TTC549 (cell line): ENCODE measurements at regions not wholly inside any gene's neighbourhood (a gene's known extent, or its start where the extent isn't known, plus 50 kb on each side); places are given as distances from the start of the nearest gene placed in this dataset.

Experiments used
- FAIRE-seq: peaks from 2 replicates; lab custom pipeline; 2012; peaks lifted over from hg19 to GRCh38; lab: Jason Lieb, UNC

DNA sequence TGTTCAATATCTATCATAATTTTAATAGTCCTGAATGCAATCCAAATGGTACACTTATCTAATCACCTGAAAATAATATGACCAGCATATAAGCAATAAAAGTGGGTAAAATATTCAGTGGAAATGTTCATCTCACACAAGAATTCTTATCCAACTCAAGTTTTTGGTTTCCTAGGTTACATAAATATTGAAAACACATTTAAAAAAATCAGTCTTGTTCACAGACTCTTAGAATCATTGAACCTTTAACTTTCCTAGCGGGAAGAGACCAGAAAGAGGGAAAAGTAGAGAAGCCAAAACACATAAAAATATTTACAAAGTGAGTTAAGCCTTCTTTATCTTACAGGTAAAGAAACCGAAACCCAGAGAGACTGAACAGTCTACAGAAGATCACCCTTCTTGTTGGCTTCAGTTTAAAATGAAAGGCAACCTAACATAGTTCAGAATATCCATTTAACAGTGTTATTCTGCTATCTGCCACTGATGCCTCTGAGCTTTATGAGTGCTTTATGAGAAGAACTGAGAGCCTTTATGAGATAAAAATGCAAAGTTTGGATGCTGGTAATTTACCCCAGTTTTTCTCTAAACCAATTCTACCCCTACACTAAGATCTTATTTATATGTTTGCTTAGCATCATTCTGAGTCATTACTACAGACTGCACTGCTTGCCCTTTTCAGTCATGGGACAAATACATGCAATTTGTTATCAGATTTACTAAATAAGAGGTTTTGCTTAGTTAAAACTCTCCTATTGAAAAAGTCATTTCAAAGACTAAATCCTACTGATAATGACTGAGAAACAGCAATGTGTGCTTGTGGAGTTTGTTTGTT, 453.3 kb upstream of the INTU start:
- no peak for FAIRE-seq

DNA sequence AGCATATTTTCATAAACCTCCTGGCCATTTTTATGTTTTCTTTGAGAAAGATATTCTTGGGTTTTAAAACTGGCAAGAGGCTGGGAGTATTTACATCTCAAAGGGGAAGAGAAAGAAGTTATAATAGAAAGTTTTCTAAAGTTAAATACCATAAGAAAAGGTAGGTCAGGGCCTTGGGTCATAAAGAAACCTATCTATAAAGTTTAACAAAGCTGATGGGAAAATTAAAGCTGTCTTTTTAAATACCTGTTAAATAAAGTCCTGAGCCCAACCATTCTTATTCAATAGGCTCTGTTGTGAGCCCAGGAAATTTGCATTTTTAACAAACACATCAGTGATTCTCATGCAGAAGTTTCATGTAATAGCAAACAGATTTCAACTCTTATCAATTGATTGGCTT, 451.8 kb upstream of the INTU start:
- FAIRE-seq = no peak

GRCh38 chr4:127182687-127183086, 450.1 kb upstream of the INTU start:
- FAIRE-seq = no peak

GRCh38 chr4:127188847-127189246, 443.9 kb upstream of the INTU start:
- no peak for FAIRE-seq

DNA sequence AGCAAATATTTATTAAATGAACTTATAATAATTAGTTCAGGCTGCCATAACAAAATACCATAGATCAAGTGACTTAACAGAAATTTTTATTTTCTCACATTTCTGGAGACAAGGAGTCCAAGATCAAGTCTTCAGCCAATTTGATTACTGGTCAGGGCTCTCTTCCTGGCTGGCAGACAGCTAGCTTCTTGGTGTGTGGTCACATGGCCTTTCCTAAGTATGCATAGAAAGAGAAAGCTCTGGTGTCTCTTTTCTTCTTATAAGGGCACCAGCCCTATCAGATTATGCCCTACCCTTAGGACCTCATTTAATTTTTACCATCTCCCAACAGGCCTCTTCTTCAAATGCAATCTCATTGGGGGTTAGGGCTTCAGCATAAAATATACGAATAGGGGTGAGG, 438.5 kb upstream of the INTU start:
- no peak for FAIRE-seq

DNA sequence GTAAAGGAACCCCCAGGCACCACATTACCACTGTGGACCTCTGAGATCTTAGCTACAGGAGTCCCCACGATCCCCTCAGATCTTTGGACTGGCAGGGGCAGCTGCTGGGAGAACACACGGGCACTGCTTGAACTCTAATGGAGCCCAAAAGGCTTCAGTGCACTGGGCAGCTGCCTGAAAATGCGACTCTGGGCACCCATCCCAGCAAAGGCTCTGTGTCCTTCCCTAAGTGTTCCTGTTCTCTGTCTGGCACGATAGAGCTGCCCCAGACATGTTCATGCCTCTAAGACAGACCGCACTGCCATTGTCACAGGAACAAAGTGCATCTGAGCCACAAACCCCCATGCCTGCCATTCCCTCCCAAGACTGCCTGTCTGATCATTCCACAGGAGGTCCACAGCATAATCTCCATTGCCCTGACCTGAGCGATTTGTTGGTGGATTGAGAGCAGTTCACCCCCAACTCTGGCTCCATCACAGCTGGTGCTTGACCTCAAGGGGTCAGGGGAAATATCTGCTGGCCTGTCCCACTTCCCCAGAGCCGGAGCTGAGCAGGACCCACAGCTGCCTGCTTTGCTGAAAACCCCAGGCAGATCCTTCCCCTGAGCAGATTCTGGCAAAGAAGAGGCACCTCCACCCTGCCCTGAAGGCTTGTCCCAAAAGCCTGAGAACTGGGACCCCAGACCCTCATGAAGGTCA, 436.0 kb upstream of the INTU start:
- FAIRE-seq = no peak

DNA sequence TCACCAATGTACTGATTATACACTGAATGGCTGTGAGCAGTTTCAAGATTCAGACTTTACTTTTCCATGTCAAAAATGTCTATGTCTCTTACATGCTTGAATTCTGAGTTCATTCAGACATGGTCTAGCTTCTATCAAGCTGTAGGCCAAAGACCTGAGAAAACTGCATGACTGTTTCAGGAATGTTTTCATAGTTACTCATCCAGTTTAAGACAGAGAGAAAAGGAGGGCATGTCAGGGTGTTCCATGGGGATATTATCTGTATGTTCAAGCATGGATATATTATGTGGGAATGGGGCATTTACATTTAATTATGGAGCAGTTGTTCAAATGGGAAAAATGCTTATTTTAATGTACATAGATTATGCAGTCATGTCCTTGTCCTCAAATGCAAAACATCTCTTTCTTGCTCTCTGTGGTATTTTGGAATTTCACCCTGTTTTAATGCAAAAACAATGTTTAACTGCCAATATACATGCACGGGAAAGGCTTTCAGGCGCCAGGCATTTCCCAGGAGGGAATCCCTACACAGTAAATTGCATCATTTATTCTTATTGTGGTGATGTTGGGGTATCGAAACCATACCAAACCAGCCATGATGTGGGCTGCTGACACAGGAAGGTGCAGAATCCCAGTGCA, 429.1 kb upstream of the INTU start:
- FAIRE-seq = no peak

- no peak for FAIRE-seq
These were observed 428.4 kb upstream of the INTU start for GRCh38 chr4:127204322-127204721.

GRCh38 chr4:127209580-127210095, 423.1 kb upstream of the INTU start:
- no peak for FAIRE-seq

GRCh38 chr4:127210893-127211649, 421.7 kb upstream of the INTU start:
- no peak for FAIRE-seq

DNA sequence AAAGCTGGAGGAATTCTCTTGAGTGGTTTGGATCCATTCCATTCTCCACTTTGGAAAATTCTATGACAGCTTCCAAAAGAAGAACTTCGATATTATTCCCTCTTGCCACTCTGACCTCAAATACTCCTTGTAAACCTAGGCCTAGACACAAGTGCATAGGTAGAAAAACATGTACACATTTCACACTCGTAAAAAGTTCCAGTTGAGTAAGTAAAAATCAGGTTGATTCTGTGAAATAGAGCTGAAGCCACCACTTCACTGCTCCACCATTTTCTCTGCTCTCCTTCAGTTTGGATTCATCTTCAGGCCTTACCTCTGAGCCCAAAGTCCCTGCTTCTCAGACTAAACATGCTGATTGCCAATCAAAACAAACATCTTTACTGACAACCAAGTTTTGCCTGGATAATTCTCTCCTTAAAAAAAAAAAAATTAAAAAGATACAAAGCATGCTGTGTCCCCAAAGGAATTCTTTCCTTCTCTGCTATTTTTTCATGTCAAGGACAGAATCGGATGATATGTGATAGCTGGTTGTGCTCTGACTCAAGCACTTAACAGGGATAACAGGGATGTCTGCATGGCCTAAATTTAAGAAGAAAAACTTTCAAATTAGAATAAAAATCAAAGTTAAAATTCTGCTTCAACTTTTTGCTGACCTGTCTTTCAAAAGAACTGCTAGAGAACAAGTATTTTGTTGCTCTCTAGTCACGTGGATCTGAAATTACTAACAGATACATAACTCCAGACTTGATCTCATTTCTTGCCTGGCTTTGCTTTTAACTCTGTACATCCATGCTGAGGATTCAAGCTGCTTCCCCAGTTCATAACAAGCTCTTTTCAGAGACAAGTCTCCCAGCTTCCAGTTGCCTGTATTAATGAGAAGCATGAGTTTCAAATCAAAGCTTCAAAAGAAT, 420.9 kb upstream of the INTU start:
- FAIRE-seq = no peak

GRCh38 chr4:127212701-127213100, 420.1 kb upstream of the INTU start:
- no peak for FAIRE-seq

DNA sequence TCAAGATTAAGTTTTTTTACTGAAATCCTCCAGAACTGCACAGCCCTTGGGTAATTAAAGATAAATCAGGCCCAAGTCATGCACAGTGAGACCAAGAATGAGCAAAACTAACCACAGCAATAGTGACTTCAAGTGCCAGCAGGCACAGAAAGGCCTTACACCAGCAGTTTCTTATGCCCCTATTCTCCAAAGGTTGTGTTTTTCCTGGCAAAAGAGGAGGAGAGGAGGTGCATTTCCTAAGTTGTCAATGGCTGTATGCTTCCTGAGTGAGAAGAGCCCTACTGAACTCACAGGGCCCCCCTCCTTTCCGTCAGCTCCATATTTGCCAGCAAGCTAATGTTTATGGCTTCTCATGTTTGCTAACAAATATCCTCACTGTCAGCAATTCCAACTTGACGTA, 418.7 kb upstream of the INTU start:
- no peak for FAIRE-seq

GRCh38 chr4:127214931-127215330, 417.8 kb upstream of the INTU start:
- no peak for FAIRE-seq

DNA sequence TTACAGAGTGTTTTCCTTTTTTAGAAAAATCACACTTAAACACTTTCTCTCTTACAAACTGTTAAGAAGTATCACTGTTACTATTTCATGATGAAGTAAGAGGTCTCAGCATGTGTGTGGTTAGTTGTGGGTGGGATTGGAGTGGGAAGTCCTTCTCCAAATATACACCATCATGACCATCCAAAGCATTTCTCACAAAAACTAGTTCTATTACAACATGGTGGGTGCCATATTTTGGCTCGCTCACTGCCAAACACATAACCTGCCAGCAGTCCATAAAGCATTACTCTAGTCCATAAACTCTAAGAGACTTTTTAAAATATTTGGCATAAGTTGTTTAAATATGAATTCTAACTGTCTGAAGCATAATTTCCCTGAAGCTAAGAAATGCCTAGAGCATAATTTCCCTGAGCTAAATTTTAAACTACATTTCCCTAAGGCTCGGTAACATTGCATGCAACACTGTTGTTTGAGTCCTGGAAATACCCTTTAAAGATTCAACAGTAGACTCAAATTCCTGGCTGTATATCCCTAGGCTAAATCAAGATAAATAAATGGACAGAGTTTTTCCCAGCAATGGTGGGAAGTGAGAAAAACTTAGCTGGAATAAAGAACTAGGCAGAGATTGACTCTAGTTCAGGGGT, 415.0 kb upstream of the INTU start:
- FAIRE-seq = no peak

- no peak for FAIRE-seq
These were observed 413.5 kb upstream of the INTU start for GRCh38 chr4:127219232-127219631.

- no peak for FAIRE-seq
These were observed 408.2 kb upstream of the INTU start for GRCh38 chr4:127224556-127224955.

DNA sequence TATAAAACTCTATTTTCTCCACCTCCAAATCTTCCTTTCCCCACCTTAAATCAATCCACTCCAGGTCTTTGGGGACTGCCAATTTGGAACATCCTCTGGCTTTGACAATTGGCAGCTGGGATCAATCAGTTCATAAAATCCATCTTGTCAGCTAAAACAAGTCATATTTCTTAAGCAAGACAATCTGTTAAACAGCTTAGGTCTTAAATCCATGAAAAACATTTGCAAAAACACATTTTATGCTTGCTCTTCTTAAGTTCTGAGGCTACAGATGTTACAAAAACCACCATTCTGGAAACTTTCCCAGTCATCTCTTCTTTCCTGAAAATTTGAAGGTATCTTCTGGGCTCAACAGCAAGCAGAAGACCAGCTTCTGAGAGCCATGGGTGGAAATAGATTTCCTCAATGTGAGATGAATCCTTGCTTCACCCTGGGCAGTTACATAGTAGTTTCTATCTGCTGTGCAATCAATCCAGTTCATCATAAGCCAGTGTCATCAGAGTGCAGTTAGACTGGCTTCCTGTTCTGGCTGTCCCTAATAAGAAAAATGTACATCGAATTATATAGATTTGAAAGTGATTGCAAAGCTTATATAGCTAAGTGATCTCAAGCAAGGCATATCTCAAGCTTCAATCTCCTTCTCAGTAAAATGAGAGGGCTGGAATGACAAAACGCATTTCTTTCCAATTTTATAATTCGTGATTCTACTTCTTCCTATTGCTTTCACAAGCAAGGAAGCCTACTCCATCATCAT, 402.7 kb upstream of the INTU start:
- FAIRE-seq = no peak

GRCh38 chr4:127236889-127237288, 395.9 kb upstream of the INTU start:
- FAIRE-seq = no peak

GRCh38 chr4:127237581-127237980, 395.2 kb upstream of the INTU start:
- FAIRE-seq = no peak
